RPMI7951 (cell line): ENCODE measurements at regions not wholly inside any gene's neighbourhood (a gene's known extent, or its start where the extent isn't known, plus 50 kb on each side); places are given as distances from the start of the nearest gene placed in this dataset.
A peak's percentile ranks its signal among the peaks of the same experiment; 100 is the strongest.

Source experiments
- DNase-seq: peaks from one replicate; pipeline ENCODE4 v3.0.0-alpha.2; 2012; ENCODE audit warnings: low read depth

- no peak for DNase-seq
These were observed 165.2 kb downstream of the ZPLD1 start for GRCh38 chr3:102599819-102600576.

GRCh38 chr3:102605153-102605552, 170.3 kb downstream of the ZPLD1 start:
- no peak for DNase-seq

GRCh38 chr3:102608875-102609274, 174.1 kb downstream of the ZPLD1 start:
- no peak for DNase-seq

GRCh38 chr3:102614021-102614569, 179.3 kb downstream of the ZPLD1 start:
- DNase-seq = no peak

- DNase-seq = no peak
These were observed 179.8 kb downstream of the ZPLD1 start for GRCh38 chr3:102614585-102614984.

- no peak for DNase-seq
These were observed 182.6 kb downstream of the ZPLD1 start for GRCh38 chr3:102617381-102617780.

- no peak for DNase-seq
These were observed 184.5 kb downstream of the ZPLD1 start for GRCh38 chr3:102619361-102619760.

GRCh38 chr3:102629943-102630342, 195.1 kb downstream of the ZPLD1 start:
- no peak for DNase-seq

- no peak for DNase-seq
These were observed 195.7 kb downstream of the ZPLD1 start for GRCh38 chr3:102630531-102630930.

GRCh38 chr3:102643546-102643945, 208.7 kb downstream of the ZPLD1 start:
- DNase-seq = no peak

GRCh38 chr3:102646557-102646956, 211.7 kb downstream of the ZPLD1 start:
- DNase-seq = no peak

- no peak for DNase-seq
These were observed 225.8 kb downstream of the ZPLD1 start for GRCh38 chr3:102660653-102661052.

- no peak for DNase-seq
These were observed 227.1 kb downstream of the ZPLD1 start for GRCh38 chr3:102661707-102662497.

- DNase-seq = no peak
These were observed 227.6 kb downstream of the ZPLD1 start for GRCh38 chr3:102662498-102662772.

GRCh38 chr3:102664126-102664525, 229.3 kb downstream of the ZPLD1 start:
- no peak for DNase-seq

- DNase-seq = no peak
These were observed 230.4 kb downstream of the ZPLD1 start for GRCh38 chr3:102665183-102665582.

- no peak for DNase-seq
These were observed 233.4 kb downstream of the ZPLD1 start for GRCh38 chr3:102668247-102668646.

- DNase-seq = no peak
These were observed 236.2 kb downstream of the ZPLD1 start for GRCh38 chr3:102670986-102671385.

GRCh38 chr3:102672305-102672704, 237.5 kb downstream of the ZPLD1 start:
- no peak for DNase-seq

GRCh38 chr3:102673271-102674115, 238.7 kb downstream of the ZPLD1 start:
- peak; percentile 40 for DNase-seq

- DNase-seq = no peak
These were observed 239.5 kb downstream of the ZPLD1 start for GRCh38 chr3:102674284-102674683.

GRCh38 chr3:102676424-102676823, 241.6 kb downstream of the ZPLD1 start:
- DNase-seq = no peak
